ENCODE measurements at regions not wholly inside any gene's neighbourhood (a gene's known extent, or its start where the extent isn't known, plus 50 kb on each side); places are given as distances from the start of the nearest gene placed in this dataset.

- DNase-seq (ENCODE audit: low read depth): no peak
These were observed 633.3 kb downstream of the FAT4 start for GRCh38 chr4:125948021-125948420.

GRCh38 chr4:125951261-125951887 is 636.6 kb downstream of the FAT4 start:
- no peak for DNase-seq (ENCODE audit: low read depth)

- DNase-seq (ENCODE audit: low read depth): no peak
These were observed 637.9 kb downstream of the FAT4 start for GRCh38 chr4:125952631-125953030.

GRCh38 chr4:125956276-125956675 is 641.5 kb downstream of the FAT4 start:
- DNase-seq (ENCODE audit: low read depth): no peak

DNA sequence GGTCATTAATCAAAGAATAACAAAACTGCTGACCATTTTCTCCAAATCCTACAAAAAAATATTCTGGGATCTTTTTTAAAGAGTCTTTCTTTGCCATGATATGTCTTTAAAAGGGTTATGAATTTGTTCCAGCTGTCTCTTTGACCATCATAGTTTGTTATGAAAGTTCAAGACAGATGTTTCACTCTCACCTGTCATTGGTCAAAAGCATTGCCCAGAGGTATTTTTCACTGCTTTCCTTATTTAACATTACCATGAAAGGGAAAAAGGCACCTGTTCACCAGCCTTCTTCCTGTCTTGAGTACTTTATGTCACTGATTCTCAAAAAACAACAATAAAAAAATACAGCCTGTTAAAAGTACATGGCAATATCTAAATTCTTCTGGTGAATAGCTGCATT is 643.8 kb downstream of the FAT4 start:
- no peak for DNase-seq (ENCODE audit: low read depth)

GRCh38 chr4:125961626-125962025 is 646.9 kb downstream of the FAT4 start:
- no peak for DNase-seq (ENCODE audit: low read depth)

GRCh38 chr4:125975861-125976397 is 661.2 kb downstream of the FAT4 start:
- no peak for DNase-seq (ENCODE audit: low read depth)

GRCh38 chr4:125979950-125980349 is 665.2 kb downstream of the FAT4 start:
- DNase-seq (ENCODE audit: low read depth): no peak

DNA sequence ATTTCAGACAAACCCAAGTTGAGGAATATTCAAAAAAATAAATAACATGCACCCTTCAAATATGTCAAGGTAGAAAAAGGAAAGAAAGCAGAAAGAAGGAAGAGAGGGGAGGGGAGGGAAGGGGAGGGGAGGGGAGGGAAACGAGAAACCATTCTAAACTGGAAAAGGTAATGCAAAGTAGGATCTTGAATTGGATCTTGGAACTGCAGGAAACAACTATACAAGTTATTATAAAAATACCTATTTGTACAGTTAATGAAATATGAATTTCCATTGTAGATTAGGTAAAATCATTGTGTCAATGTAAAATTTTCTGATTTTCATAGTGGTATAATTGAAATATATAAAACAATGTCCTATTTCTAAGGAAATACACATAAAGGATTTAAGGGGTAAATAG is 668.4 kb downstream of the FAT4 start:
- DNase-seq (ENCODE audit: low read depth): no peak

DNA sequence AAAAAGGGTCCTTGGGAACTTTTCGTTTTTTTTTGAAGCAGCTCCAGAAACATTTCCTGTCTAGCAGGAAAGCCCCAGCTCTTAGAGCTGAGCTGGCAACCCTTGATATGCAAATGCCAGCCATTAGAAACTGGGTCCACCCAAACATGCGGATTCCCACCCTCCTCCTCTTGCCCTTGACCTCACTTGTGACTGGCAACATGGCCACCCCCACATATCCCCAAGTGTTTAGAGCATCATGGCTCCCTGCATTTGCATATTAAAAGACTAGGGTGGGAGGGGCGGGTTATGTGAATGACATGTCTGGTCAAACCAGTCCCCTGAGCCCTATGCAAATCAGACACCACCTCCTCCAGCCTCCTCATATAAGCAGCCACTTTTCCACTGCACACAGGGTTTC is 671.1 kb downstream of the FAT4 start:
- DNase-seq (ENCODE audit: low read depth): no peak

DNA sequence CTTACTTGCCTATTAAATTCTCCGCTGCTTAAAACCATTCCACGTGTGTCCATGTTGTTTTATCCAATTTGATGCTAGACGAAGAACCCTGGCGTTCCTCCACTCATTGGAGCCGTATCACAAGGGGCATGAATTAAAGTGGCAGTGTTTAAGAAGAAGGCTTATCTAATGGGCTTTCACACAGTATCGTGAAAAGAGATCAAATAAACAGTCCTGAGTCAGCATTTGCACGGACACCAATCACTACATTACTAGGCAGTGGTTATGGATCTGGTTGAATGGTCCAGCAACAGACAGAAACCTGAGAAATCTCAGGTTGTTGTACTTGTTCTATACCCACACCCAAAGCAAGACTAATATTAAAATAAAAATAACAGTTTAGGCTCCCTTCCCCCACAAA is 671.6 kb downstream of the FAT4 start:
- no peak for DNase-seq (ENCODE audit: low read depth)

DNA sequence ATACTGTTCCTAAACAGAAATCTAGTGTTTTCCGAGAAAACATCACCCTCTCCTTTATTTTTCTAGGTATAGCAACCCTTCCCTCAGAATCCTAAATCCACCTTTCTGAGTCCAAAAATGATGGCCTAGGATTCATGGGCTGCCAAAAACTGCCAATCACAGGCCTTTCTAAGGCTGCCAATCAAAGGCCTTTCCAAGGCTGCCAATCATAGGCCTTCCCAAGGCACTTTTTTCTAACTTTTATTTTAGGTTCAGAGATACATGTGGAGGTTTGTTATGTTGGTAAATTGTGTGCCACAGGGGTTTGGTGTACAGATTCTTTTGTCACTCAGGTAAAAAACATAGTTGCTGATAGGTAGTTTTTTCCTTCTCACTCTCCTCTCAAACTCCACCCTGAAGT is 673.7 kb downstream of the FAT4 start:
- no peak for DNase-seq (ENCODE audit: low read depth)

DNA sequence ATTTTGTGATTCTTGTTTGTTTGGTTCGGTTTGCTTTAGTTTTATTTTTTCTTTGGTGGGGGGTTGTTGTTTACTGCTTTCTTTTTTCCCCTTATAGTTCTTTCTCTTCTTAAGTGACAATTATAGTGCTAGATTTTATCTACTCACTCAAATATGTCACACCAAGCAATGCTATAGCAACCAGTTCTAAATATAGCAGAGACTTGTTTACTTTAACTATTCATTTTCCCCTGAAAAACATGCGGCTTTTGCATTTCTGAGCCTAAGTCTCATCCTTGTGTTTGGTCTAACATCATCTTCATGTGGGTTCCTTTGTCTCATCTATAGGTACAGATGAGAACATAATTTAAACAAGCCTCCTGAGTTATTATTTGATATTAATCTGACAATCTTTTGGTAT is 676.6 kb downstream of the FAT4 start:
- no peak for DNase-seq (ENCODE audit: low read depth)

GRCh38 chr4:125992891-125993290 is 678.1 kb downstream of the FAT4 start:
- DNase-seq (ENCODE audit: low read depth): no peak

- no peak for DNase-seq (ENCODE audit: low read depth)
These were observed 679.3 kb downstream of the FAT4 start for GRCh38 chr4:125994024-125994423.

GRCh38 chr4:125994430-125994829 is 679.7 kb downstream of the FAT4 start:
- DNase-seq (ENCODE audit: low read depth): no peak

- no peak for DNase-seq (ENCODE audit: low read depth)
These were observed 690.2 kb downstream of the FAT4 start for GRCh38 chr4:126004941-126005340.

DNA sequence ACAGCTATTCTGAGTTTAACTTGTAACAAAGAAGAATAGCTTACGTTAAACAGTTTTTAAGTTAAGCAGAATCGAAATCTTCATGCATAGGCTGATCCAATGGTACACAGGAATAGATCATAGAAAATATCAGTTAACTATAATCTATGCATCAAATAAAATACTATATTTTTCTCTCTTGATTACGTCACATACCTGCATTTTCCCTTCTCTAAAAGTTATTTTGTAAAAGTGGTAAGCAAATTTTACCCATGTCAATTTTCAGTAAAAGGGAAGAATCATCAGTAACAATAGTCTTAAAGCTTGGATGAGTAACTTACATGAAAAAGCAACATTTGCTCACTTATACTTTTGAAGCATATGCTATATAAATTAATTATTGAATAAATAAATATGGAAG is 692.4 kb downstream of the FAT4 start:
- DNase-seq (ENCODE audit: low read depth): no peak

- DNase-seq (ENCODE audit: low read depth): no peak
These were observed 698.0 kb downstream of the FAT4 start for GRCh38 chr4:126012691-126013290.

DNA sequence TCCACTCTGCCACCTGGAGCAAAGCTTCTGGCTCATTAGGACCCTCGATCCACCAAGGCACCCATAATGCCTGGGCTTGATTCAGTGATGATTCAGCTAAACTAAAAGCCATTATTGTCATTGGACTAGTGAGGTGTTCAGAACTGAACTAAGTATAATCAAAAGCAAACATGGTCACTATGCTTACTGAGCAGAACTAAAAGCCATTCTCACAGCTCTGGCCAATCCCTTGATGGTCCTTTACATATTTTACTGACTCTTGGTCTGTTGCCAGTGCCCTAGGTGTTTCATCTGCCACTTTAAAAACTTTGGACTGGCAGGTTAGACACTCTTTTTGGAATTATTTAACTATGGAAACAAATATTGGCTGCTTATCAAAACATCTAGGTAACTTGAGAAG is 703.5 kb downstream of the FAT4 start:
- DNase-seq (ENCODE audit: low read depth): no peak

DNA sequence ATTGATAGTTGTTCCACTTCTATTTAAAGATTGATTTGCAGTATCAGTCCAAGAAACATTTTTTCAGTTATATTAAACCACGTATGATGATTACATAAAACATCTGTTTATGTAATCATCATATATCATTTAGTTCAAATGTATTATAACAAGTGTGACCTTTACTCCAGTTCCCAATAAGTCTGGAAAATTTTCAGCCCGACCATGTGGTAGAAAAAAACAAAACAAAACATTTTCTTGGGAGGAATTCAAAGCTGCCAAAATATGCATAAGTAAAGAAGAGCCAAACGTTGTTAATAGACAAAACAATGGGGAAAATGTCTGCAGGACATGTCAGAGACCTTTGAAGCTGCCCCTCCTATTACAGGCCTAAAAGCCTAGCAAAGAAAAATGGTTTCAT is 709.1 kb downstream of the FAT4 start:
- no peak for DNase-seq (ENCODE audit: low read depth)

- no peak for DNase-seq (ENCODE audit: low read depth)
These were observed 712.8 kb downstream of the FAT4 start for GRCh38 chr4:126027601-126028000.

GRCh38 chr4:126028876-126029275 is 714.1 kb downstream of the FAT4 start:
- DNase-seq (ENCODE audit: low read depth): no peak

GRCh38 chr4:126037231-126037630 is 722.5 kb downstream of the FAT4 start:
- DNase-seq (ENCODE audit: low read depth): no peak

Data from activated T-cell treated with anti-CD3 and anti-CD28 coated beads for 24 hours (primary cell).